IMR-90 (cell line): ENCODE measurements at regions not wholly inside any gene's neighbourhood (a gene's known extent, or its start where the extent isn't known, plus 50 kb on each side); places are given as distances from the start of the nearest gene placed in this dataset.

ENCODE experiments used
- ATAC-seq: fragments of 200-7000 bp; cut with Tn5 transposase; 2 replicates; pipeline ENCODE4 v1.9.1; 2020; ENCODE audit warnings: low read depth, mild to moderate bottlenecking, moderate library complexity
- BruUV-seq: library from RNA; stranded (reverse); fragments of 400-500 nt; replicated peaks from 2 replicates; lab custom pipeline; 2021; lab: Mats Ljungman, UMichigan
- CTCF ChIA-PET: fragments of 300-600 bp; formaldehyde crosslinking; extraction: SDS; loops from one replicate; lab custom pipeline; 2021; ENCODE audit warnings: antibody characterized with exemption; lab: Yijun Ruan, JAX
- POLR2A ChIA-PET: fragments of 300-600 bp; sonication (Branson Sonifier 250); formaldehyde crosslinking; loops from one replicate; lab custom pipeline; 2022; ENCODE audit warnings: antibody characterized with exemption; ENCODE audit not compliant: unreplicated experiment; lab: Charles Lee
- DNase-seq: peaks from one replicate; pipeline ENCODE4 v3.0.0; 2013
- H2AFZ ChIP-seq: replicated peaks from 2 replicates; pipeline ENCODE3; 2013; ENCODE audit warnings: low read length, mild to moderate bottlenecking; ENCODE audit not compliant: poor library complexity
- H2AK5ac ChIP-seq: 2 replicates; pipeline ENCODE4 v1.6.1; 2013; ENCODE audit warnings: low read depth, low read length, inconsistent platforms
- H2AK9ac ChIP-seq: replicated peaks from 2 replicates; pipeline ENCODE3; 2013; ENCODE audit warnings: mild to moderate bottlenecking, low read depth, low read length, moderate library complexity; ENCODE audit not compliant: poor library complexity
- H2BK120ac ChIP-seq: 2 replicates; pipeline ENCODE4 v1.6.1; 2013; ENCODE audit warnings: low read depth, low read length, inconsistent platforms
- H2BK15ac ChIP-seq: 3 replicates; pipeline ENCODE4 v1.6.1; 2013; ENCODE audit warnings: low read depth, low read length, inconsistent platforms
- H2BK20ac ChIP-seq: 2 replicates; pipeline ENCODE4 v1.6.1; 2013; ENCODE audit warnings: low read depth, mild to moderate bottlenecking, inconsistent platforms, low read length, moderate library complexity
- H2BK5ac ChIP-seq: 2 replicates; pipeline ENCODE4 v1.6.1; 2013; ENCODE audit warnings: mild to moderate bottlenecking, low read depth, low read length, inconsistent platforms; ENCODE audit not compliant: poor library complexity, severe bottlenecking
- H3K14ac ChIP-seq: replicated peaks from 2 replicates; pipeline ENCODE4 v1.6.1; 2013; ENCODE audit warnings: low read depth, low read length, inconsistent platforms
- H3K18ac ChIP-seq: 2 replicates; pipeline ENCODE4 v1.6.1; 2013; ENCODE audit warnings: low read depth, low read length, control low read depth
- H3K23ac ChIP-seq: 2 replicates; pipeline ENCODE4 v1.6.1; 2013; ENCODE audit warnings: low read depth, low read length, inconsistent platforms
- H3K27ac ChIP-seq: 2 replicates; pipeline ENCODE4 v1.5.1; 2013; ENCODE audit warnings: mild to moderate bottlenecking, control low read depth, low read length; ENCODE audit not compliant: insufficient read depth
- H3K27me3 ChIP-seq: 2 replicates; pipeline ENCODE4 v1.6.1; 2013; ENCODE audit warnings: low read length; ENCODE audit not compliant: control insufficient read depth, insufficient read depth
- H3K36me3 ChIP-seq: 2 replicates; pipeline ENCODE4 v1.6.1; 2013; ENCODE audit warnings: low read length, mixed read lengths; ENCODE audit not compliant: control insufficient read depth, insufficient read depth
- H3K4ac ChIP-seq: 2 replicates; pipeline ENCODE4 v1.6.1; 2013; ENCODE audit warnings: low read depth, low read length, inconsistent platforms
- H3K4me1 ChIP-seq: 2 replicates; pipeline ENCODE4 v1.6.1; 2013; ENCODE audit warnings: low read length, mixed read lengths; ENCODE audit not compliant: control insufficient read depth, insufficient read depth
- H3K4me2 ChIP-seq: 2 replicates; pipeline ENCODE4 v1.6.1; 2013; ENCODE audit warnings: low read depth, mild to moderate bottlenecking, control low read depth, low read length, moderate library complexity
- H3K4me3 ChIP-seq: 2 replicates; pipeline ENCODE4 v1.5.1; 2013; ENCODE audit warnings: low read depth, mild to moderate bottlenecking, control low read depth, low read length, moderate library complexity; ENCODE audit not compliant: insufficient read depth
- H3K56ac ChIP-seq: 2 replicates; pipeline ENCODE4 v1.6.1; 2013; ENCODE audit warnings: low read length, inconsistent platforms; ENCODE audit not compliant: insufficient read depth; ENCODE audit errors: extremely low read depth
- H3K79me1 ChIP-seq, 2 experiments: 2 replicates each; pipeline ENCODE4 v1.6.1; 2013; ENCODE audit warnings: low read length in 2 of 2, inconsistent platforms in 1 of 2, low read depth in 1 of 2
- H3K9ac ChIP-seq: 2 replicates; pipeline ENCODE4 v1.6.1; 2013; ENCODE audit warnings: low read depth, low read length, control low read depth
- H3K9me1 ChIP-seq: 2 replicates; pipeline ENCODE4 v1.6.1; 2013; ENCODE audit warnings: low read length, inconsistent platforms; ENCODE audit not compliant: insufficient read depth
- H3K9me3 ChIP-seq: 2 replicates; pipeline ENCODE4 v1.6.1; 2013; ENCODE audit warnings: low read length; ENCODE audit not compliant: control insufficient read depth, insufficient read depth
- H4K20me1 ChIP-seq: 2 replicates; pipeline ENCODE4 v1.6.1; 2013; ENCODE audit warnings: low read length, inconsistent platforms; ENCODE audit not compliant: insufficient read depth
- H4K5ac ChIP-seq: 2 replicates; pipeline ENCODE4 v1.6.1; 2013; ENCODE audit warnings: mild to moderate bottlenecking, low read depth, low read length, control low read depth
- H4K8ac ChIP-seq, 2 experiments: 2 replicates each; pipeline ENCODE4 v1.6.1; 2013; ENCODE audit warnings: low read depth in 2 of 2, low read length in 2 of 2, control low read depth in 1 of 2, inconsistent platforms in 1 of 2
- H4K91ac ChIP-seq: 2 replicates; pipeline ENCODE4 v1.6.1; 2013; ENCODE audit warnings: low read depth, low read length, inconsistent platforms; ENCODE audit not compliant: insufficient read depth
- BHLHE40 ChIP-seq: fragments of 150-350 bp; IDR thresholded peaks from 2 replicates; pipeline ENCODE4 v1.6.1; 2016; ENCODE audit warnings: mild to moderate bottlenecking, low read depth, low read length
- CEBPB ChIP-seq: IDR thresholded peaks from 2 replicates; pipeline ENCODE4 v1.6.1; 2012; ENCODE audit warnings: low read depth, low read length, improper control_type of control experiment
- CHD1 ChIP-seq: IDR thresholded peaks from 2 replicates; pipeline ENCODE4 v1.6.1; 2012; ENCODE audit warnings: low read depth, low read length, improper control_type of control experiment
- CTCF ChIP-seq: conservative IDR thresholded peaks from 2 replicates; pipeline ENCODE4 v1.5.1; 2012; ENCODE audit warnings: mild to moderate bottlenecking, low read depth, low read length, improper control_type of control experiment
- ELK1 ChIP-seq: fragments of 150-350 bp; IDR thresholded peaks from 2 replicates; pipeline ENCODE4 v1.6.1; 2016; ENCODE audit warnings: low read depth, mild to moderate bottlenecking, low read length, moderate library complexity, borderline replicate concordance
- FOS ChIP-seq: fragments of 150-350 bp; IDR thresholded peaks from 2 replicates; pipeline ENCODE4 v1.6.1; 2016; ENCODE audit warnings: low read depth, low read length
- MAFK ChIP-seq: IDR thresholded peaks from 2 replicates; pipeline ENCODE4 v1.6.1; 2012; ENCODE audit warnings: low read depth, low read length, improper control_type of control experiment
- MAZ ChIP-seq: IDR thresholded peaks from 2 replicates; pipeline ENCODE4 v1.6.1; 2012; ENCODE audit warnings: low read depth, mild to moderate bottlenecking, low read length, improper control_type of control experiment, moderate library complexity, borderline replicate concordance
- MXI1 ChIP-seq: IDR thresholded peaks from 2 replicates; pipeline ENCODE4 v1.6.1; 2012; ENCODE audit warnings: low read depth, mild to moderate bottlenecking, low read length, moderate library complexity, borderline replicate concordance
- NFE2L2 ChIP-seq: fragments of 150-350 bp; IDR thresholded peaks from 2 replicates; pipeline ENCODE4 v1.6.1; 2016; ENCODE audit warnings: low read depth, mild to moderate bottlenecking, low read length
- POLR2A ChIP-seq: IDR thresholded peaks from 2 replicates; pipeline ENCODE4 v1.6.1; 2012; ENCODE audit warnings: mild to moderate bottlenecking, low read depth, low read length
- RAD21 ChIP-seq: IDR thresholded peaks from 2 replicates; pipeline ENCODE4 v1.6.1; 2012; ENCODE audit warnings: low read length, improper control_type of control experiment
- RCOR1 ChIP-seq: IDR thresholded peaks from 2 replicates; pipeline ENCODE4 v1.6.1; 2012; ENCODE audit warnings: mild to moderate bottlenecking, low read length, improper control_type of control experiment; ENCODE audit not compliant: insufficient replicate concordance
- RFX5 ChIP-seq: IDR thresholded peaks from 2 replicates; pipeline ENCODE4 v1.8.0; 2012; ENCODE audit warnings: low read depth, mild to moderate bottlenecking, low read length, moderate library complexity
- SMC3 ChIP-seq: fragments of 150-350 bp; IDR thresholded peaks from 2 replicates; pipeline ENCODE4 v1.6.1; 2016; ENCODE audit warnings: low read depth, mild to moderate bottlenecking, antibody characterized with exemption, low read length, moderate library complexity
- USF2 ChIP-seq: fragments of 150-350 bp; IDR thresholded peaks from 2 replicates; pipeline ENCODE4 v1.6.1; 2017; ENCODE audit warnings: mild to moderate bottlenecking, antibody characterized with exemption, low read length, low read depth
- WGBS, 2 experiments: methylation state at CpG; one replicate each; pipeline versions ENCODE4 v1.1.5 to v1.1.7; 2013; ENCODE audit warnings: missing lambda C conversion rate in 2 of 2; ENCODE audit not compliant: insufficient read length in 1 of 2; ENCODE audit errors: extremely low coverage in 2 of 2; 5-methylcytosine and 5-hydroxymethylcytosine counted together
- dilution Hi-C: fragments of 300-500 bp; cut with HindIII; formaldehyde crosslinking; loops from one replicate; pipeline ENCODE4 v1.14.3; 2018; ENCODE audit warnings: low sequenced_read_pairs; ENCODE audit not compliant: unreplicated experiment
- in situ Hi-C: fragments of 300-500 bp; cut with MboI; formaldehyde crosslinking; loops from 3 replicates; pipeline ENCODE4 v1.14.3; 2019; ENCODE audit warnings: low sequenced_read_pairs, inconsistent platforms, mixed read lengths
- intact Hi-C: fragments of 100-400 bp; cut with micrococcal nuclease; formaldehyde crosslinking; loops from 2 replicates; pipeline ENCODE4 v1.10.0; 2022

GRCh38 chr3:110813541-110813940, 258.1 kb upstream of the NECTIN3 start:
- BruUV-seq: no TSS peak
- peak overlapping the region; percentile 57 to 77 for H4K8ac ChIP-seq
- POLR2A ChIA-PET: interaction anchor here (0.7 kb wide), 1 partner anchor 256 kb away, joined by 4 read pairs; no protein-coding TSS in a partner anchor
- no peaks in the 10 kb centered on the region for H3K27me3 ChIP-seq
- dilution Hi-C loops (no loop called here), intact Hi-C loops (loop anchor here (10.0 kb wide), 2 partner anchors 239 to 1279 kb away; no protein-coding TSS in a partner anchor), in situ Hi-C loops (no loop called here)
- H3K23ac ChIP-seq: 0 out of 2 replicates have a peak overlapping the region, but pooled peaks have one; percentile 13
- peak overlapping the region; percentile 61 for H3K4ac ChIP-seq
- no CpG with 5 or more reads among the region's 2 CpGs for WGBS, 2 experiments
- TF ChIP-seq CTCF (no peak), MXI1 (no peak), POLR2A (no peak), MAFK (no peak), NFE2L2 (no peak), USF2 (no peak), RAD21 (no peak), CEBPB (no peak), CHD1 (no peak), BHLHE40 (no peak), FOS (no peak), ELK1 (no peak), SMC3 (no peak), MAZ (no peak), RFX5 (no peak), RCOR1 (no peak)
- H2BK120ac ChIP-seq: peak overlapping the region; percentile 82
- H3K4me2 ChIP-seq: no peak overlapping the region
- DNase-seq (peak; percentile 6), ATAC-seq (no peak)
- H3K4me3 ChIP-seq: no peak overlapping the region
- H2BK20ac ChIP-seq: peak overlapping the region; percentile 80
- peak overlapping the region; percentile 9; the same call in 1 of the 2 replicates for H3K9ac ChIP-seq
- H3K18ac ChIP-seq: peak overlapping the region; percentile 94
- peak overlapping the region; percentile 71 for H4K91ac ChIP-seq
- no peaks in the 10 kb centered on the region for H3K9me3 ChIP-seq
- no peaks in the 10 kb centered on the region for H3K9me1 ChIP-seq
- CTCF ChIA-PET: no interaction called here
- H2AK9ac ChIP-seq: no peak overlapping the region
- H3K27ac ChIP-seq: peak overlapping the region; percentile 43; the same call in 1 of the 2 replicates
- no peaks in the 10 kb centered on the region for H4K20me1 ChIP-seq
- H2AK5ac ChIP-seq: peak overlapping the region; percentile 23; the same call in 1 of the 2 replicates
- peak overlapping the region; percentile 61; the same call in 1 of the 2 replicates for H3K14ac ChIP-seq
- H2AFZ ChIP-seq: no peak overlapping the region
- no peaks in the 10 kb centered on the region for H3K79me1 ChIP-seq
- H3K4me1 ChIP-seq: peaks cover 8% of the 10 kb centered on the region
- H3K56ac ChIP-seq: peak overlapping the region; percentile 65
- H3K36me3 ChIP-seq: no peaks in the 10 kb centered on the region
- peak overlapping the region; percentile 35; the same call in 1 of the 3 replicates for H2BK15ac ChIP-seq
- H4K5ac ChIP-seq: peak overlapping the region; percentile 95; the same call in 1 of the 2 replicates
- peak overlapping the region; percentile 73 for H2BK5ac ChIP-seq
